ENCODE measurements at regions not wholly inside any gene's neighbourhood (a gene's known extent, or its start where the extent isn't known, plus 50 kb on each side); places are given as distances from the start of the nearest gene placed in this dataset.

DNA sequence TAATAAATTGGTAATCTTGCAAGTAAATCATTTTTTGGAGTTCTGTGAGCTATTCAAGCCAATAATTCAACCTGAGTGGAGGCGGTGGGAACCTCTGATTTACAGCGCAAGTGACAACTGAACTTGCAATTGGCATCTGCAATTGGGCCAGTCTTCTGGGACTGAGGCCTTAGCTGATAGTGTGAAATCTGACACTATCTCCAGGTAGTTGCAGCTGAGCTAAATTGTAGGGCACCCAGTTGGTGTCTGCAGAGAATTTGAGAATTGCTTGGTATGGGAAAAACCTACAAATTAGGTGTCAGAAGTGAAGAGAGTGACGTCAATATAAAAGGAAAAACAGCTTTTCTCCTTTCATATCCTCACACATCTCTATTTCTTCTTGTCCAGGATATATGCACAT lies 1633.6 kb upstream of the GOT2 start:
- no peak for TF ChIP-seq REST (IDR thresholded peaks at IDR 0.05; ENCODE audit: low read depth)
- no peak for TF ChIP-seq TEAD4 (IDR thresholded peaks at IDR 0.05)
- no peak for TF ChIP-seq MAX (IDR thresholded peaks at IDR 0.05)
- no peak for TF ChIP-seq CEBPB (IDR thresholded peaks at IDR 0.05)
- no peak for TF ChIP-seq CREB1 (IDR thresholded peaks at IDR 0.05; ENCODE audit: low read depth)
- no peak for TF ChIP-seq FOXM1 (IDR thresholded peaks at IDR 0.05; ENCODE audit: borderline replicate concordance, low read depth)
